Vagina (tissue), 2 donors: ENCODE measurements at regions not wholly inside any gene's neighbourhood (a gene's known extent, or its start where the extent isn't known, plus 50 kb on each side); places are given as distances from the start of the nearest gene placed in this dataset.

ENCODE experiments used
- DNase-seq, 2 donors: peaks; one replicate each; pipeline ENCODE4 v3.0.0-alpha.2; 2017; ENCODE audit errors: extremely low spot score in 2 of 2
- H3K27ac ChIP-seq: fragments of 200-600 bp; sonication (generic); one replicate; pipeline ENCODE4 v1.5.1; 2019
- H3K27me3 ChIP-seq: fragments of 200-600 bp; sonication (generic); one replicate; pipeline ENCODE4 v1.5.1; 2019
- H3K36me3 ChIP-seq, 2 donors: fragments of 200-600 bp; sonication (generic); one replicate each; pipeline ENCODE4 v1.5.1; 2017 to 2019
- H3K4me1 ChIP-seq: fragments of 200-600 bp; sonication (generic); one replicate; pipeline ENCODE4 v1.5.1; 2019
- H3K4me3 ChIP-seq, 2 donors: fragments of 200-600 bp; sonication (generic); 1 replicate in 1 of 2; 2 replicates in 1 of 2; pipeline ENCODE4 v1.5.1; 2016 to 2019
- H3K9me3 ChIP-seq: fragments of 200-600 bp; sonication (generic); one replicate; pipeline ENCODE4 v1.5.1; 2019
- CTCF ChIP-seq, 3 experiments: fragments of 450-650 bp in 2 of 3; fragments of 200-600 bp in 1 of 3; sonication (generic) in 1 of 3; IDR thresholded peaks; one replicate each; pipeline ENCODE4 v1.5.1; 2017 to 2019; ENCODE audit warnings: antibody characterized with exemption in 3 of 3, mild to moderate bottlenecking in 2 of 3, moderate library complexity in 2 of 3
- POLR2A ChIP-seq, 2 donors: fragments of 450-650 bp; IDR thresholded peaks; one replicate each; pipeline ENCODE4 v1.6.1; 2017; ENCODE audit warnings: antibody characterized with exemption in 2 of 2, mild to moderate bottlenecking in 2 of 2, moderate library complexity in 2 of 2
- POLR2AphosphoS5 ChIP-seq, 2 donors: sonication (generic); formaldehyde crosslinking; IDR thresholded peaks; one replicate each; pipeline ENCODE4 v1.9.0; 2017; ENCODE audit warnings: antibody characterized with exemption in 2 of 2, mild to moderate bottlenecking in 2 of 2, low read depth in 1 of 2; ENCODE audit not compliant: insufficient read depth in 1 of 2
- intact Hi-C: fragments of 100-400 bp; cut with DNase I; formaldehyde crosslinking; loops from one replicate; pipeline ENCODE4 v1.15.1; 2023

- no peak for TF ChIP-seq CTCF (IDR thresholded peaks at IDR 0.05)
- TF ChIP-seq POLR2A (IDR thresholded peaks at IDR 0.05), result no peak
- TF ChIP-seq POLR2AphosphoS5 (IDR thresholded peaks at IDR 0.05; ENCODE audit: insufficient read depth in 1 of 2, low read depth in 1 of 2), result no peak
- Histone ChIP-seq H3K27ac (no peak overlapping the region), H3K27me3 (no peaks in the 10 kb centered on the region), H3K4me1 (no peaks in the 10 kb centered on the region), H3K9me3 (peaks cover 3% of the 10 kb centered on the region), H3K4me3 (no peak overlapping the region), H3K36me3 (no peaks in the 10 kb centered on the region)
- DNase-seq, result no peak
- intact Hi-C loops, result no loop called here
These were observed 226.1 kb upstream of the F9 start for GRCh38 chrX:139304471-139304870.

- H3K36me3 ChIP-seq, result no peaks in the 10 kb centered on the region
- no peaks in the 10 kb centered on the region for H3K4me1 ChIP-seq
- H3K9me3 ChIP-seq, result no peaks in the 10 kb centered on the region
- no peak overlapping the region for H3K27ac ChIP-seq
- intact Hi-C loops, result no loop called here
- H3K27me3 ChIP-seq, result no peaks in the 10 kb centered on the region
- DNase-seq, result no peak
- TF ChIP-seq POLR2A (IDR thresholded peaks at IDR 0.05) (no peak), POLR2AphosphoS5 (IDR thresholded peaks at IDR 0.05; ENCODE audit: insufficient read depth in 1 of 2, low read depth in 1 of 2) (no peak), CTCF (IDR thresholded peaks at IDR 0.05) (no peak)
- H3K4me3 ChIP-seq, result no peak overlapping the region
These were observed 231.2 kb upstream of the F9 start for GRCh38 chrX:139299309-139299708.

GRCh38 chrX:139298437-139298836 lies 232.1 kb upstream of the F9 start:
- no peak overlapping the region for H3K4me3 ChIP-seq
- H3K9me3 ChIP-seq, result no peaks in the 10 kb centered on the region
- TF ChIP-seq POLR2A (IDR thresholded peaks at IDR 0.05) (no peak), CTCF (IDR thresholded peaks at IDR 0.05) (no peak), POLR2AphosphoS5 (IDR thresholded peaks at IDR 0.05; ENCODE audit: insufficient read depth in 1 of 2, low read depth in 1 of 2) (no peak)
- no peaks in the 10 kb centered on the region for H3K36me3 ChIP-seq
- intact Hi-C loops, result no loop called here
- no peak overlapping the region for H3K27ac ChIP-seq
- no peaks in the 10 kb centered on the region for H3K27me3 ChIP-seq
- DNase-seq, result no peak
- no peaks in the 10 kb centered on the region for H3K4me1 ChIP-seq

GRCh38 chrX:139297638-139298037 lies 232.9 kb upstream of the F9 start:
- H3K4me3 ChIP-seq, result no peak overlapping the region
- H3K4me1 ChIP-seq, result no peaks in the 10 kb centered on the region
- intact Hi-C loops, result no loop called here
- H3K36me3 ChIP-seq, result no peaks in the 10 kb centered on the region
- no peaks in the 10 kb centered on the region for H3K9me3 ChIP-seq
- H3K27me3 ChIP-seq, result no peaks in the 10 kb centered on the region
- no peak overlapping the region for H3K27ac ChIP-seq
- DNase-seq, result no peak
- TF ChIP-seq POLR2A (IDR thresholded peaks at IDR 0.05) (no peak), POLR2AphosphoS5 (IDR thresholded peaks at IDR 0.05; ENCODE audit: insufficient read depth in 1 of 2, low read depth in 1 of 2) (no peak), CTCF (IDR thresholded peaks at IDR 0.05) (no peak)

- Histone ChIP-seq H3K4me3 (no peak overlapping the region), H3K27ac (no peak overlapping the region), H3K27me3 (no peaks in the 10 kb centered on the region), H3K4me1 (no peaks in the 10 kb centered on the region), H3K36me3 (no peaks in the 10 kb centered on the region), H3K9me3 (no peaks in the 10 kb centered on the region)
- no peak for DNase-seq
- no peak for TF ChIP-seq CTCF (IDR thresholded peaks at IDR 0.05)
- TF ChIP-seq POLR2AphosphoS5 (IDR thresholded peaks at IDR 0.05; ENCODE audit: insufficient read depth in 1 of 2, low read depth in 1 of 2), result no peak
- TF ChIP-seq POLR2A (IDR thresholded peaks at IDR 0.05), result no peak
- intact Hi-C loops, result no loop called here
These were observed 236.5 kb upstream of the F9 start for GRCh38 chrX:139293991-139294390.
